K562 (cell line): ENCODE measurements at regions not wholly inside any gene's neighbourhood (a gene's known extent, or its start where the extent isn't known, plus 50 kb on each side); places are given as distances from the start of the nearest gene placed in this dataset.

Experiments
- CBFA2T3 ChIP-seq: fragments of 450-650 bp; IDR thresholded peaks from 2 replicates; pipeline ENCODE4 v1.6.1; 2017
- HDAC2 ChIP-seq: fragments of 450-650 bp; IDR thresholded peaks from 2 replicates; pipeline ENCODE4 v1.6.1; 2016; ENCODE audit warnings: mild to moderate bottlenecking
- HNRNPH1 ChIP-seq: fragments of 200-400 bp; formaldehyde crosslinking; optimal IDR thresholded peaks from 2 replicates; pipeline ENCODE3; 2017; ENCODE audit warnings: low read depth, mild to moderate bottlenecking, low read length, moderate library complexity
- KLF10 ChIP-seq: fragments of 250-450 bp; sonication (Bioruptor Pico); IDR thresholded peaks from 2 replicates; pipeline ENCODE4 v1.6.1; 2021; ENCODE audit warnings: matching md5 sums
- NFXL1 ChIP-seq: fragments of 450-650 bp; formaldehyde crosslinking; IDR thresholded peaks from 2 replicates; pipeline ENCODE4 v1.4.0; 2021; ENCODE audit warnings: mild to moderate bottlenecking
- OTX1 ChIP-seq: fragments of 450-650 bp; formaldehyde crosslinking; IDR thresholded peaks from 2 replicates; pipeline ENCODE4 v1.4.0; 2022; ENCODE audit warnings: mild to moderate bottlenecking
- PML ChIP-seq: IDR thresholded peaks from 2 replicates; pipeline ENCODE4 v1.6.1; 2012; ENCODE audit warnings: low read length, inconsistent platforms
- RAD51 ChIP-seq: fragments of 450-650 bp; IDR thresholded peaks from 2 replicates; pipeline ENCODE4 v1.7.1; 2016; ENCODE audit warnings: low read depth, mild to moderate bottlenecking, borderline replicate concordance
- RCOR1 ChIP-seq, 2 experiments: IDR thresholded peaks; 2 replicates each; pipeline ENCODE4 v1.6.1; 2012; ENCODE audit warnings: low read depth in 2 of 2, low read length in 2 of 2, borderline replicate concordance in 1 of 2, improper control_type of control experiment in 1 of 2
- RFX5 ChIP-seq: IDR thresholded peaks from 2 replicates; pipeline ENCODE4 v1.6.1; 2011; ENCODE audit warnings: low read depth, mild to moderate bottlenecking, improper control_type of control experiment, low read length
- SMC3 ChIP-seq: conservative IDR thresholded peaks from 2 replicates; pipeline ENCODE4 v1.6.1; 2011; ENCODE audit warnings: low read depth, low read length, improper control_type of control experiment; ENCODE audit not compliant: insufficient read depth
- SOX6 ChIP-seq: fragments of 450-650 bp; IDR thresholded peaks from 2 replicates; pipeline ENCODE4 v1.6.1; 2014; ENCODE audit warnings: mild to moderate bottlenecking
- TSHZ1 ChIP-seq: fragments of 250-450 bp; sonication (Bioruptor Pico); IDR thresholded peaks from 2 replicates; pipeline ENCODE4 v1.4.0; 2020; ENCODE audit warnings: mild to moderate bottlenecking, moderate library complexity
- ZBTB12 ChIP-seq: fragments of 250-450 bp; sonication (Bioruptor Pico); IDR thresholded peaks from 2 replicates; pipeline ENCODE4 v1.4.0; 2020
- ZFP91 ChIP-seq: sonication (generic); formaldehyde crosslinking; IDR thresholded peaks from 2 replicates; pipeline ENCODE4 v1.8.0; 2022; ENCODE audit warnings: mild to moderate bottlenecking, missing genetic modification reagents
- TF ChIP-seq, protein P1 (sequence below): fragments of 250-450 bp; sonication (Bioruptor Pico); IDR thresholded peaks from 2 replicates; pipeline ENCODE4 v1.4.0; 2020; ENCODE audit warnings: mild to moderate bottlenecking, moderate library complexity, borderline replicate concordance
- TF ChIP-seq, protein P2 (sequence below): sonication (generic); formaldehyde crosslinking; IDR thresholded peaks from 2 replicates; pipeline ENCODE4 v1.8.0; 2022; ENCODE audit warnings: missing genetic modification reagents, mild to moderate bottlenecking, borderline replicate concordance

- TF ChIP-seq, protein P1, sequence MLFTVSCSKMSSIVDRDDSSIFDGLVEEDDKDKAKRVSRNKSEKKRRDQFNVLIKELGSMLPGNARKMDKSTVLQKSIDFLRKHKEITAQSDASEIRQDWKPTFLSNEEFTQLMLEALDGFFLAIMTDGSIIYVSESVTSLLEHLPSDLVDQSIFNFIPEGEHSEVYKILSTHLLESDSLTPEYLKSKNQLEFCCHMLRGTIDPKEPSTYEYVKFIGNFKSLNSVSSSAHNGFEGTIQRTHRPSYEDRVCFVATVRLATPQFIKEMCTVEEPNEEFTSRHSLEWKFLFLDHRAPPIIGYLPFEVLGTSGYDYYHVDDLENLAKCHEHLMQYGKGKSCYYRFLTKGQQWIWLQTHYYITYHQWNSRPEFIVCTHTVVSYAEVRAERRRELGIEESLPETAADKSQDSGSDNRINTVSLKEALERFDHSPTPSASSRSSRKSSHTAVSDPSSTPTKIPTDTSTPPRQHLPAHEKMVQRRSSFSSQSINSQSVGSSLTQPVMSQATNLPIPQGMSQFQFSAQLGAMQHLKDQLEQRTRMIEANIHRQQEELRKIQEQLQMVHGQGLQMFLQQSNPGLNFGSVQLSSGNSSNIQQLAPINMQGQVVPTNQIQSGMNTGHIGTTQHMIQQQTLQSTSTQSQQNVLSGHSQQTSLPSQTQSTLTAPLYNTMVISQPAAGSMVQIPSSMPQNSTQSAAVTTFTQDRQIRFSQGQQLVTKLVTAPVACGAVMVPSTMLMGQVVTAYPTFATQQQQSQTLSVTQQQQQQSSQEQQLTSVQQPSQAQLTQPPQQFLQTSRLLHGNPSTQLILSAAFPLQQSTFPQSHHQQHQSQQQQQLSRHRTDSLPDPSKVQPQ (CRISPR knock-in tag), result no peak
- TF ChIP-seq SOX6 (0 out of 2 replicates have a peak, but pooled peaks have one; percentile 14), ZFP91 (CRISPR knock-in tag) (no peak), NFXL1 (CRISPR knock-in tag) (no peak), HNRNPH1 (no peak), HDAC2 (no peak), KLF10 (CRISPR knock-in tag) (no peak), OTX1 (CRISPR knock-in tag) (no peak), TSHZ1 (CRISPR knock-in tag) (no peak), RFX5 (no peak), ZBTB12 (CRISPR knock-in tag) (peak; percentile 55; the same call in 1 of the 2 replicates), SMC3 (no peak), PML (no peak), CBFA2T3 (peak; percentile 22; the same call in 1 of the 2 replicates), RAD51 (peak; percentile 77; the same call in 1 of the 2 replicates), RCOR1 (IDR thresholded peaks at IDR 0.05; ENCODE audit: borderline replicate concordance in 1 of 2, low read depth in 2 of 2, low read length in 2 of 2) (peak in 1 of 2 experiments; percentile 46; a peak in 1 of 4 replicates)
- TF ChIP-seq, protein P2, sequence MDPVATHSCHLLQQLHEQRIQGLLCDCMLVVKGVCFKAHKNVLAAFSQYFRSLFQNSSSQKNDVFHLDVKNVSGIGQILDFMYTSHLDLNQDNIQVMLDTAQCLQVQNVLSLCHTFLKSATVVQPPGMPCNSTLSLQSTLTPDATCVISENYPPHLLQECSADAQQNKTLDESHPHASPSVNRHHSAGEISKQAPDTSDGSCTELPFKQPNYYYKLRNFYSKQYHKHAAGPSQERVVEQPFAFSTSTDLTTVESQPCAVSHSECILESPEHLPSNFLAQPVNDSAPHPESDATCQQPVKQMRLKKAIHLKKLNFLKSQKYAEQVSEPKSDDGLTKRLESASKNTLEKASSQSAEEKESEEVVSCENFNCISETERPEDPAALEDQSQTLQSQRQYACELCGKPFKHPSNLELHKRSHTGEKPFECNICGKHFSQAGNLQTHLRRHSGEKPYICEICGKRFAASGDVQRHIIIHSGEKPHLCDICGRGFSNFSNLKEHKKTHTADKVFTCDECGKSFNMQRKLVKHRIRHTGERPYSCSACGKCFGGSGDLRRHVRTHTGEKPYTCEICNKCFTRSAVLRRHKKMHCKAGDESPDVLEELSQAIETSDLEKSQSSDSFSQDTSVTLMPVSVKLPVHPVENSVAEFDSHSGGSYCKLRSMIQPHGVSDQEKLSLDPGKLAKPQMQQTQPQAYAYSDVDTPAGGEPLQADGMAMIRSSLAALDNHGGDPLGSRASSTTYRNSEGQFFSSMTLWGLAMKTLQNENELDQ (CRISPR knock-in tag), result no peak
Measured at GRCh38 chr1:184843732-184844495, 89.3 kb upstream of the EDEM3 start (continued).
